ENCODE measurements at regions not wholly inside any gene's neighbourhood (a gene's known extent, or its start where the extent isn't known, plus 50 kb on each side); places are given as distances from the start of the nearest gene placed in this dataset.

DNA sequence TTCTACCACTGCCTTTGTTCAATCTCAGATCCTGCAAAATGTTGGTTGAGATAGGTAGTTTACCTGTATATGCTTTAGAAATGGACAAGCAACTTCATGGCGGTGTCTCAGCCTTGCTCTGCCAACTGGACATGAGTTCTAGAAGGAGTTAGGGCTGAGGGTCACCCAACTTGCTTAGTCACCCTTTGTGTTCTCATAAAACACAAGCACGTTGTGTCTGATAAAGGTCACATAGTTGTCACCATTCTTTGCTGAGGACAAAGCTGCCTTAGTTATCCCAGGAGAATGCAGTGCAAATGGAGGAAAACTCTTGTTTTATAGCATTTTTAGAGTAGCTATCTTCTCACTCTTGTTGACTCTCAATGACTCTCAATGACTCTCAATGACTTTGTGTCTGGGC lies 218.4 kb upstream of the TMTC4 start:
- TF ChIP-seq, protein P1, sequence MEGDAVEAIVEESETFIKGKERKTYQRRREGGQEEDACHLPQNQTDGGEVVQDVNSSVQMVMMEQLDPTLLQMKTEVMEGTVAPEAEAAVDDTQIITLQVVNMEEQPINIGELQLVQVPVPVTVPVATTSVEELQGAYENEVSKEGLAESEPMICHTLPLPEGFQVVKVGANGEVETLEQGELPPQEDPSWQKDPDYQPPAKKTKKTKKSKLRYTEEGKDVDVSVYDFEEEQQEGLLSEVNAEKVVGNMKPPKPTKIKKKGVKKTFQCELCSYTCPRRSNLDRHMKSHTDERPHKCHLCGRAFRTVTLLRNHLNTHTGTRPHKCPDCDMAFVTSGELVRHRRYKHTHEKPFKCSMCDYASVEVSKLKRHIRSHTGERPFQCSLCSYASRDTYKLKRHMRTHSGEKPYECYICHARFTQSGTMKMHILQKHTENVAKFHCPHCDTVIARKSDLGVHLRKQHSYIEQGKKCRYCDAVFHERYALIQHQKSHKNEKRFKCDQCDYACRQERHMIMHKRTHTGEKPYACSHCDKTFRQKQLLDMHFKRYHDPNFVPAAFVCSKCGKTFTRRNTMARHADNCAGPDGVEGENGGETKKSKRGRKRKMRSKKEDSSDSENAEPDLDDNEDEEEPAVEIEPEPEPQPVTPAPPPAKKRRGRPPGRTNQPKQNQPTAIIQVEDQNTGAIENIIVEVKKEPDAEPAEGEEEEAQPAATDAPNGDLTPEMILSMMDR (conservative IDR thresholded peaks at IDR 0.05; ENCODE audit: low read depth in 2 of 2), result no peak
- no peak for TF ChIP-seq EZH2 (IDR thresholded peaks at IDR 0.05; ENCODE audit: low read depth, unreplicated experiment)
- no peak for TF ChIP-seq POLR2AphosphoS5 (IDR thresholded peaks at IDR 0.05; ENCODE audit: low read depth)
- TF ChIP-seq CREB1 (CRISPR knock-in tag; IDR thresholded peaks at IDR 0.05; ENCODE audit: low read depth), result no peak
- TF ChIP-seq, protein P2, sequence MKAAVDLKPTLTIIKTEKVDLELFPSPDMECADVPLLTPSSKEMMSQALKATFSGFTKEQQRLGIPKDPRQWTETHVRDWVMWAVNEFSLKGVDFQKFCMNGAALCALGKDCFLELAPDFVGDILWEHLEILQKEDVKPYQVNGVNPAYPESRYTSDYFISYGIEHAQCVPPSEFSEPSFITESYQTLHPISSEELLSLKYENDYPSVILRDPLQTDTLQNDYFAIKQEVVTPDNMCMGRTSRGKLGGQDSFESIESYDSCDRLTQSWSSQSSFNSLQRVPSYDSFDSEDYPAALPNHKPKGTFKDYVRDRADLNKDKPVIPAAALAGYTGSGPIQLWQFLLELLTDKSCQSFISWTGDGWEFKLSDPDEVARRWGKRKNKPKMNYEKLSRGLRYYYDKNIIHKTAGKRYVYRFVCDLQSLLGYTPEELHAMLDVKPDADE (IDR thresholded peaks at IDR 0.05), result no peak
- TF ChIP-seq, protein P3, sequence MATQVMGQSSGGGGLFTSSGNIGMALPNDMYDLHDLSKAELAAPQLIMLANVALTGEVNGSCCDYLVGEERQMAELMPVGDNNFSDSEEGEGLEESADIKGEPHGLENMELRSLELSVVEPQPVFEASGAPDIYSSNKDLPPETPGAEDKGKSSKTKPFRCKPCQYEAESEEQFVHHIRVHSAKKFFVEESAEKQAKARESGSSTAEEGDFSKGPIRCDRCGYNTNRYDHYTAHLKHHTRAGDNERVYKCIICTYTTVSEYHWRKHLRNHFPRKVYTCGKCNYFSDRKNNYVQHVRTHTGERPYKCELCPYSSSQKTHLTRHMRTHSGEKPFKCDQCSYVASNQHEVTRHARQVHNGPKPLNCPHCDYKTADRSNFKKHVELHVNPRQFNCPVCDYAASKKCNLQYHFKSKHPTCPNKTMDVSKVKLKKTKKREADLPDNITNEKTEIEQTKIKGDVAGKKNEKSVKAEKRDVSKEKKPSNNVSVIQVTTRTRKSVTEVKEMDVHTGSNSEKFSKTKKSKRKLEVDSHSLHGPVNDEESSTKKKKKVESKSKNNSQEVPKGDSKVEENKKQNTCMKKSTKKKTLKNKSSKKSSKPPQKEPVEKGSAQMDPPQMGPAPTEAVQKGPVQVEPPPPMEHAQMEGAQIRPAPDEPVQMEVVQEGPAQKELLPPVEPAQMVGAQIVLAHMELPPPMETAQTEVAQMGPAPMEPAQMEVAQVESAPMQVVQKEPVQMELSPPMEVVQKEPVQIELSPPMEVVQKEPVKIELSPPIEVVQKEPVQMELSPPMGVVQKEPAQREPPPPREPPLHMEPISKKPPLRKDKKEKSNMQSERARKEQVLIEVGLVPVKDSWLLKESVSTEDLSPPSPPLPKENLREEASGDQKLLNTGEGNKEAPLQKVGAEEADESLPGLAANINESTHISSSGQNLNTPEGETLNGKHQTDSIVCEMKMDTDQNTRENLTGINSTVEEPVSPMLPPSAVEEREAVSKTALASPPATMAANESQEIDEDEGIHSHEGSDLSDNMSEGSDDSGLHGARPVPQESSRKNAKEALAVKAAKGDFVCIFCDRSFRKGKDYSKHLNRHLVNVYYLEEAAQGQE (IDR thresholded peaks at IDR 0.05; ENCODE audit: unreplicated experiment), result no peak
- no peak for TF ChIP-seq ZNF114 (CRISPR knock-in tag; IDR thresholded peaks at IDR 0.05)
- no peak for TF ChIP-seq STAT1 (IDR thresholded peaks at IDR 0.05; ENCODE audit: unreplicated experiment)
- TF ChIP-seq EZH2phosphoT487 (IDR thresholded peaks at IDR 0.05; ENCODE audit: unreplicated experiment), result no peak
- no peak for TF ChIP-seq JUNB (IDR thresholded peaks at IDR 0.05; ENCODE audit: unreplicated experiment)

Measured in GM23338 (cell line).